A673 (cell line): ENCODE measurements at regions not wholly inside any gene's neighbourhood (a gene's known extent, or its start where the extent isn't known, plus 50 kb on each side); places are given as distances from the start of the nearest gene placed in this dataset.

Experiments used
- EZH2 ChIP-seq: fragments of 200-600 bp; sonication (generic); IDR thresholded peaks from 2 replicates; pipeline ENCODE4 v1.6.1; 2017; ENCODE audit warnings: borderline replicate concordance, low read depth, mild to moderate bottlenecking, mixed read lengths, antibody characterized with exemption, low read length; ENCODE audit not compliant: poor library complexity, severe bottlenecking
- TF ChIP-seq, protein P1 (sequence below): fragments of 300-800, 200-600 bp; sonication (generic); conservative IDR thresholded peaks from 2 replicates; pipeline ENCODE4 v1.5.1; 2017; ENCODE audit warnings: low read depth, mild to moderate bottlenecking, antibody characterized with exemption, low read length, moderate library complexity, mixed read lengths

DNA sequence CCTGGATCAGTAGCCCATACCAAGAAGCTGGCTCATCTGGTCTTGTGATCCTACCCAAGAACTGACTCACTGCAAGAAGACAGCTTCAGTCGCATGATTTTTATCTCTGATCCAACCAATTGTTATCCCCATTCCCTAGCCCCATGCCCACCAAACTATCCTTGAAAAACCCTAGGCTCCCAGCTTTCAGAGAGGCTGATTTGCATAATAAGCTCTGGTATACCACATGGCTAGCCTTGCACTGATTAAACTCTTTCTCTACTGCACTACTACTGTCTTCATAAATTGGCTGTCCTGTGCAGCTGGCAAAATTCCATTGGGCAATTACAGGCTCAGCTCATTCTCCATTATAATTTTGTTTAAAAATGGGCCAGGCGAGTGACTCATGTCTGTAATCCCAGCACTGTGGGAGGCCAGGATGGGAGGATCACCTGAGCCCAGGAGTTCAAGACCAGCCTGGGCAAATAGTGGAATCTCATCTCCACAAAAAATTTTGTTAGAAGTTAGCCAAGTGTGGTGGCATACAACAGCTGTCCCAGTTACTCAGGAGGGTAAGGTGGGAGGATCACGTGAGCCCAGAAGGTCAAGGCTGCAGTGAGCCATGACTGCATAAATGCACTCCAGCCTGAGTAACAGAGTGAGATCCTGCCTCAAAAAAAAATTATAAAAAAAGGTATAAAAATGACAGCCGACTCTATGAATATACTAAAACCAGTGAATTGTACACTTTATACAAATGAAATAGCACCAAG, 76.7 kb upstream of the EIF5 start:
- TF ChIP-seq, protein P1, sequence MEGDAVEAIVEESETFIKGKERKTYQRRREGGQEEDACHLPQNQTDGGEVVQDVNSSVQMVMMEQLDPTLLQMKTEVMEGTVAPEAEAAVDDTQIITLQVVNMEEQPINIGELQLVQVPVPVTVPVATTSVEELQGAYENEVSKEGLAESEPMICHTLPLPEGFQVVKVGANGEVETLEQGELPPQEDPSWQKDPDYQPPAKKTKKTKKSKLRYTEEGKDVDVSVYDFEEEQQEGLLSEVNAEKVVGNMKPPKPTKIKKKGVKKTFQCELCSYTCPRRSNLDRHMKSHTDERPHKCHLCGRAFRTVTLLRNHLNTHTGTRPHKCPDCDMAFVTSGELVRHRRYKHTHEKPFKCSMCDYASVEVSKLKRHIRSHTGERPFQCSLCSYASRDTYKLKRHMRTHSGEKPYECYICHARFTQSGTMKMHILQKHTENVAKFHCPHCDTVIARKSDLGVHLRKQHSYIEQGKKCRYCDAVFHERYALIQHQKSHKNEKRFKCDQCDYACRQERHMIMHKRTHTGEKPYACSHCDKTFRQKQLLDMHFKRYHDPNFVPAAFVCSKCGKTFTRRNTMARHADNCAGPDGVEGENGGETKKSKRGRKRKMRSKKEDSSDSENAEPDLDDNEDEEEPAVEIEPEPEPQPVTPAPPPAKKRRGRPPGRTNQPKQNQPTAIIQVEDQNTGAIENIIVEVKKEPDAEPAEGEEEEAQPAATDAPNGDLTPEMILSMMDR, result no peak
- TF ChIP-seq EZH2, result no peak
